ENCODE measurements at regions not wholly inside any gene's neighbourhood (a gene's known extent, or its start where the extent isn't known, plus 50 kb on each side); places are given as distances from the start of the nearest gene placed in this dataset.

DNA sequence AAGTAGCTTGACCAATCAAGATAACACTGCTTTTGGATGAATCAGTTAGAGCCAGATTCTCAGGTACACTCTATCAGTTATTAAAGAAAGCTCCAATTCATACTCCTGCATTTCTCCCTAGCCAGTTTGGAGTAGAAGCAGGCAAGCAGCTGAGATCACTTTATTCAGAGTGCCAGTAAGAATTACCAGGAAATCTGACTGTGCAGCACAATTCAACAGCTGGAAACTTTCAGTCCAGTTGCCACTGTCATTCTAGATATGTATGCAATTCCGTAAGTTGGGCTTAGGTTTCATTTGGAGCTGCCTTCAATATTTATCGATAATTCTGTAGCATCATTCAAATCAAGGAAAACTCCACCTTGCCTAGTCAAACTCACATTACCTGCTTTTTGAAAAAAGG lies 2625.6 kb upstream of the PCDH20 start:
- no peak for ATAC-seq
- no peak overlapping the region for H3K4me3 ChIP-seq
- no peaks in the 10 kb centered on the region for H3K4me1 ChIP-seq (ENCODE audit: low read depth)
- intact Hi-C loops (cut with DNase I, micrococcal nuclease): no loop called here
- H3K9me3 ChIP-seq: peaks cover 23% of the 10 kb centered on the region
- no peaks in the 10 kb centered on the region for H3K36me3 ChIP-seq (ENCODE audit: low read depth)
- TF ChIP-seq, protein P1, sequence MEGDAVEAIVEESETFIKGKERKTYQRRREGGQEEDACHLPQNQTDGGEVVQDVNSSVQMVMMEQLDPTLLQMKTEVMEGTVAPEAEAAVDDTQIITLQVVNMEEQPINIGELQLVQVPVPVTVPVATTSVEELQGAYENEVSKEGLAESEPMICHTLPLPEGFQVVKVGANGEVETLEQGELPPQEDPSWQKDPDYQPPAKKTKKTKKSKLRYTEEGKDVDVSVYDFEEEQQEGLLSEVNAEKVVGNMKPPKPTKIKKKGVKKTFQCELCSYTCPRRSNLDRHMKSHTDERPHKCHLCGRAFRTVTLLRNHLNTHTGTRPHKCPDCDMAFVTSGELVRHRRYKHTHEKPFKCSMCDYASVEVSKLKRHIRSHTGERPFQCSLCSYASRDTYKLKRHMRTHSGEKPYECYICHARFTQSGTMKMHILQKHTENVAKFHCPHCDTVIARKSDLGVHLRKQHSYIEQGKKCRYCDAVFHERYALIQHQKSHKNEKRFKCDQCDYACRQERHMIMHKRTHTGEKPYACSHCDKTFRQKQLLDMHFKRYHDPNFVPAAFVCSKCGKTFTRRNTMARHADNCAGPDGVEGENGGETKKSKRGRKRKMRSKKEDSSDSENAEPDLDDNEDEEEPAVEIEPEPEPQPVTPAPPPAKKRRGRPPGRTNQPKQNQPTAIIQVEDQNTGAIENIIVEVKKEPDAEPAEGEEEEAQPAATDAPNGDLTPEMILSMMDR (IDR thresholded peaks at IDR 0.05): no peak
- DNase-seq: no peak

DNA sequence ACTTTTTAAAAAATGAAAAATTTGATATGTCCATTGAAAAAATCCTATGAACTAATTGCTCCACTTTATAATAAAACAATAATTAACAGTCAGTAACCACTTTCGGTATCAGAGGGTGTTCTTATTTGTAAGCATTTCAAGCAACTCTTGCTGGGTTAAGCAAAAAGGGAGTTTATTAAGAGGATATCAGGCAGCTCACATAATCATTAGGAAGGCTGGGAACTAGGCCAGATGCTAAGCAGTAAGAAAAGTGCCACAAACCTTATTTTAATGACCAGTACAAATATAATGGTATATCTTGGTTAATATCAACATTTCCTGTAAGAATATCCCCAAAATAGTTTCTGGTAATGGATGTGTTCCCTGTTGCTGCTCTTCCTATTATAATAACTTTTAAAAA lies 2618.3 kb upstream of the PCDH20 start:
- DNase-seq: no peak
- ATAC-seq: no peak
- Histone ChIP-seq H3K9me3 (peaks cover 24% of the 10 kb centered on the region), H3K4me1 (ENCODE audit: low read depth) (no peaks in the 10 kb centered on the region), H3K4me3 (no peak overlapping the region), H3K36me3 (ENCODE audit: low read depth) (no peaks in the 10 kb centered on the region)
- TF ChIP-seq, protein P1 (IDR thresholded peaks at IDR 0.05): no peak
- intact Hi-C loops (cut with DNase I, micrococcal nuclease): no loop called here

DNA sequence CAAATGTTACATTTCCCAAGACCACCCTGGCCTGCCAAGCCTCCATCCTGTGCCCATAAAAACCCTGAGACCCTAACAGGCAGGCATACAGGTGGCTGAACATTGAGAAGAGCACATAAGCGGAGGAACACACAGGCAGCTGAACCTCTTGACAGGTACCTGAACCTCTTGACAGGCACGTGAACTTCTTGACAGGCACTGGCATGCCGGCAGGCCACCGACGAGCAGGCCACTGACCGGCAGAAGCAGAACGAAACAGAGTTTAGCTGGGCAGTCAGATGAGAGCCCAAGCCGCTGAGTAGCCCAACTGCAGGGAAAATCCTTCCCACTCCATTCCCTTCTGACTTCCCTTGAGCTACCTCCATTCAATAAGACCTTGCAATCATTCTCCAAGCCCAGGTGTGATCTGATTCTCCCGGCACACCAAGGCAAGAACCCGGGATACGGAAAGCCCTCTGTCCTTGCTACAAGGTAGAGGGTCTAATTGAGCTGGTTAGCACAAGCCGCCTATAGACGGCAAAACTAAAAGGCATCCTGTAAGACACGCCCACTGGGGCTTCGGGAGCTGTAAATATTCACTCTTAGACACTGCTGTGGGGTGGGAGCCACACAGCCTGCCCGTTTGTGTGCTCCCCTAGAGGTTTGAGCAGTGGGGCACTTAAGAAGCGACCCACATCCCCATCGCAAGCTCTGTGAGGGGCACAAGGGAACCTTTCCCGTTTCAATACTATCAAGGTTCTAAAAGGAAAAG lies 2613.9 kb upstream of the PCDH20 start:
- H3K4me3 ChIP-seq: no peak overlapping the region
- intact Hi-C loops (cut with DNase I, micrococcal nuclease): no loop called here
- DNase-seq (no peak), ATAC-seq (no peak)
- no peaks in the 10 kb centered on the region for H3K4me1 ChIP-seq (ENCODE audit: low read depth)
- H3K36me3 ChIP-seq (ENCODE audit: low read depth): no peaks in the 10 kb centered on the region
- TF ChIP-seq, protein P1 (IDR thresholded peaks at IDR 0.05): no peak
- peaks cover 48% of the 10 kb centered on the region for H3K9me3 ChIP-seq

DNA sequence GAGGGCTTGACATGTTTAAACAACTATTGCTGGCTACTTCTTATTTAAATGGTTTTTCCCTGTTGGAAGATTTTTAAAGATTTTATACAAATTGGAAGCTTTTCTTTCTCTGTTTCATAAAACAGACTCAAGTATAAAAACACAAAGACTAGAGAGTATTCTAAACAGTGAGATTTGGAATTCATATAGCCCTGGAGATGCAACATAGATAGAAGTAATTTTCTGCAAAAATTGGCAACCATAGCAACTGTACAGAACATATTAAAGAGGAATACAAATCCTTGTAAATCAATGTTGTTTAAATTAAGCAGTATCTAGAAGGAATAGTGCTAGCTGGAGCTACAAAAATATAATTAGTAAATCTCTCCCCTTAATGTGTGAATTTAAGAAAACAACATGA lies 2612.9 kb upstream of the PCDH20 start:
- DNase-seq (no peak), ATAC-seq (no peak)
- intact Hi-C loops (cut with DNase I, micrococcal nuclease): no loop called here
- Histone ChIP-seq H3K4me3 (no peak overlapping the region), H3K36me3 (ENCODE audit: low read depth) (no peaks in the 10 kb centered on the region), H3K4me1 (ENCODE audit: low read depth) (no peaks in the 10 kb centered on the region), H3K9me3 (peaks cover 53% of the 10 kb centered on the region)
- TF ChIP-seq, protein P1 (IDR thresholded peaks at IDR 0.05): no peak

DNA sequence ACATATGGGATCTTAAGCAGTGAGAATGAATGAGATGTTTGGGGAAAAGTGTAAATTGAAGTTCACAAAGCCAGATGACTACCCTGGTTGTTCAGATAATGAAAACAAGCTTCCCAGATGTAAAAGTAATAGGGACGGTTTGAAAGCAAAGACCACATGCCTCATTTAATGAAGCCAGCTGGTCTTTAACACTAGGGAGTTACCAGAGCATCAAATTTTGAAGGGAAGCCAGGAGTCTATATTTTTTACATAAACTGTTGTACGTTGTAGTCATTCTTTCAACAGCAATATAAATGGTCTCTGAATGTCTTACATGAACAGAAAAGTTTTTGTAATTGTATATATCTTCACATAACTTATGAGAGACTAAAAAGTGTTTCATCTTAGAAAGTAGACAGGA lies 2604.5 kb upstream of the PCDH20 start:
- H3K9me3 ChIP-seq: peaks cover 47% of the 10 kb centered on the region
- no peak for DNase-seq
- ATAC-seq: no peak
- no peak overlapping the region for H3K4me3 ChIP-seq
- H3K36me3 ChIP-seq (ENCODE audit: low read depth): no peaks in the 10 kb centered on the region
- no peaks in the 10 kb centered on the region for H3K4me1 ChIP-seq (ENCODE audit: low read depth)
- intact Hi-C loops (cut with DNase I, micrococcal nuclease): no loop called here
- TF ChIP-seq, protein P1 (IDR thresholded peaks at IDR 0.05): no peak

DNA sequence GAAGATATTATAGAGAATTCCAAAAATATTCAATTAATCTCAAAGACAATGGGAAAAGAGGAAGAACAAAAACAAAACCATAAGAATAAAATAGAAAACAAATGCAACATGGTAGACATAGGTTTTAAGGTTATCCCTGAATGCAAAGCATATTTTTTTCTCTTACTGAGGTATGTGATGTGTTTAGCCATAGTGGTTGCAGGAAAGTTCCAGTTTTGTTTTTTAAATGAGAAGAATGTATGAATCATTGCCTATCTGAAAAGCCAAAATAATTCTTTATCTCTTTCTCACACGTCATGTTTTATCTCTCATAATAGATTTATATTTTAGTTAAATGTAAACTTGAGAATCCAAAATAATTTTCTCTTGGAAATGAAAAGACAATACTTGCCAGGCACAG lies 2591.7 kb upstream of the PCDH20 start:
- ATAC-seq (no peak), DNase-seq (no peak)
- H3K9me3 ChIP-seq: peaks cover 6% of the 10 kb centered on the region
- no peak overlapping the region for H3K4me3 ChIP-seq
- no peaks in the 10 kb centered on the region for H3K36me3 ChIP-seq (ENCODE audit: low read depth)
- H3K4me1 ChIP-seq (ENCODE audit: low read depth): no peaks in the 10 kb centered on the region
- TF ChIP-seq, protein P1 (IDR thresholded peaks at IDR 0.05): no peak
- intact Hi-C loops (cut with DNase I, micrococcal nuclease): no loop called here

Measured in mucosa of descending colon (tissue), 3 donors.